ENCODE measurements at regions not wholly inside any gene's neighbourhood (a gene's known extent, or its start where the extent isn't known, plus 50 kb on each side); places are given as distances from the start of the nearest gene placed in this dataset.

GRCh38 chr13:107548338-107548737 is 667.0 kb downstream of the LIG4 start:
- no peaks in the 10 kb centered on the region for H3K36me3 ChIP-seq (ENCODE audit: control insufficient read depth in 2 of 2, insufficient read depth in 1 of 2, low read length in 2 of 2)
- ChIA-PET POLR2A (no interaction called here), CTCF (no interaction called here)
- H3K27ac ChIP-seq (ENCODE audit: extremely low read depth, low read depth, low read length): no peak overlapping the region
- no peaks in the 10 kb centered on the region for H3K4me1 ChIP-seq (ENCODE audit: control insufficient read depth, insufficient read depth, low read length)
- no peaks in the 10 kb centered on the region for H3K9me3 ChIP-seq (ENCODE audit: control insufficient read depth, insufficient read depth, low read depth, low read length)
- H3K4me3 ChIP-seq (ENCODE audit: low read depth, low read length): no peak overlapping the region
- TF ChIP-seq ZNF404 (tag by site-specific recombination; IDR thresholded peaks at IDR 0.05) (no peak), ZNF174 (tag by site-specific recombination; IDR thresholded peaks at IDR 0.05) (no peak), ZNF624 (tag by site-specific recombination; IDR thresholded peaks at IDR 0.05) (no peak), ZNF2 (tag by site-specific recombination; IDR thresholded peaks at IDR 0.05) (no peak), ZNF10 (tag by site-specific recombination; IDR thresholded peaks at IDR 0.05) (no peak)

GRCh38 chr13:107545946-107546502 is 669.3 kb downstream of the LIG4 start:
- H3K27ac ChIP-seq (ENCODE audit: extremely low read depth, low read depth, low read length): no peak overlapping the region
- no peak overlapping the region for H3K4me3 ChIP-seq (ENCODE audit: low read depth, low read length)
- no peaks in the 10 kb centered on the region for H3K36me3 ChIP-seq (ENCODE audit: control insufficient read depth in 2 of 2, insufficient read depth in 1 of 2, low read length in 2 of 2)
- ChIA-PET POLR2A (no interaction called here), CTCF (no interaction called here)
- H3K4me1 ChIP-seq (ENCODE audit: control insufficient read depth, insufficient read depth, low read length): no peaks in the 10 kb centered on the region
- H3K9me3 ChIP-seq (ENCODE audit: control insufficient read depth, insufficient read depth, low read depth, low read length): no peaks in the 10 kb centered on the region
- no peak for TF ChIP-seq YY1 (tag by site-specific recombination; IDR thresholded peaks at IDR 0.05)
- no peak for TF ChIP-seq ZNF629 (tag by site-specific recombination; IDR thresholded peaks at IDR 0.05)
- TF ChIP-seq ZNF76 (tag by site-specific recombination; IDR thresholded peaks at IDR 0.05; ENCODE audit: borderline replicate concordance, low read depth): no peak
- TF ChIP-seq ZNF140 (tag by site-specific recombination; IDR thresholded peaks at IDR 0.05): no peak
- no peak for TF ChIP-seq ZNF155 (tag by site-specific recombination; IDR thresholded peaks at IDR 0.05)
- TF ChIP-seq ZNF449 (tag by site-specific recombination; IDR thresholded peaks at IDR 0.05): no peak
- no peak for TF ChIP-seq ZNF138 (tag by site-specific recombination; IDR thresholded peaks at IDR 0.05; ENCODE audit: borderline replicate concordance)
- TF ChIP-seq ZNF600 (tag by site-specific recombination; IDR thresholded peaks at IDR 0.05): no peak
- no peak for TF ChIP-seq GFI1B (tag by site-specific recombination; IDR thresholded peaks at IDR 0.05)
- no peak for TF ChIP-seq ZNF518A (tag by site-specific recombination; conservative IDR thresholded peaks at IDR 0.05; ENCODE audit: low read depth)

GRCh38 chr13:107534548-107534947 is 680.8 kb downstream of the LIG4 start:
- H3K9me3 ChIP-seq (ENCODE audit: control insufficient read depth, insufficient read depth, low read depth, low read length): no peaks in the 10 kb centered on the region
- H3K27ac ChIP-seq (ENCODE audit: extremely low read depth, low read depth, low read length): no peak overlapping the region
- ChIA-PET CTCF (no interaction called here), POLR2A (no interaction called here)
- H3K4me3 ChIP-seq (ENCODE audit: low read depth, low read length): no peak overlapping the region
- no peaks in the 10 kb centered on the region for H3K36me3 ChIP-seq (ENCODE audit: control insufficient read depth in 2 of 2, insufficient read depth in 1 of 2, low read length in 2 of 2)
- no peaks in the 10 kb centered on the region for H3K4me1 ChIP-seq (ENCODE audit: control insufficient read depth, insufficient read depth, low read length)
- TF ChIP-seq ZNF146 (tag by site-specific recombination; IDR thresholded peaks at IDR 0.05): no peak
- no peak for TF ChIP-seq ZNF18 (tag by site-specific recombination; IDR thresholded peaks at IDR 0.05)
- no peak for TF ChIP-seq ZNF629 (tag by site-specific recombination; IDR thresholded peaks at IDR 0.05)
- TF ChIP-seq ZNF280C (tag by site-specific recombination; IDR thresholded peaks at IDR 0.05): no peak
- no peak for TF ChIP-seq BCL11B (tag by site-specific recombination; IDR thresholded peaks at IDR 0.05; ENCODE audit: low read depth)
- TF ChIP-seq ZNF138 (tag by site-specific recombination; IDR thresholded peaks at IDR 0.05; ENCODE audit: borderline replicate concordance): no peak
- TF ChIP-seq ZNF843 (tag by site-specific recombination; IDR thresholded peaks at IDR 0.05): no peak
- no peak for TF ChIP-seq ZBTB21 (tag by site-specific recombination; IDR thresholded peaks at IDR 0.05)
